ENCODE measurements at regions not wholly inside any gene's neighbourhood (a gene's known extent, or its start where the extent isn't known, plus 50 kb on each side); places are given as distances from the start of the nearest gene placed in this dataset.
"Not testable (repeated sequence)": the region's sequence is repeated elsewhere in the genome, so short reads cannot be mapped to it uniquely, and the experiment has no call there.

GRCh38 chr1:222239130-222239529 is 308.8 kb downstream of the HHIPL2 start:
- DNase-seq (ENCODE audit: low spot score): no peak

GRCh38 chr1:222234351-222234750 is 313.6 kb downstream of the HHIPL2 start:
- no peak for DNase-seq (ENCODE audit: low spot score)

GRCh38 chr1:222233444-222234158 is 314.3 kb downstream of the HHIPL2 start:
- no peak for DNase-seq (ENCODE audit: low spot score)

- DNase-seq (ENCODE audit: low spot score): no peak
Measured at GRCh38 chr1:222232842-222233241, 315.1 kb downstream of the HHIPL2 start.

GRCh38 chr1:222229672-222230312 is 318.1 kb downstream of the HHIPL2 start:
- DNase-seq (ENCODE audit: low spot score): no peak

GRCh38 chr1:222225316-222225691 is 322.6 kb downstream of the HHIPL2 start:
- no peak for DNase-seq (ENCODE audit: low spot score)

GRCh38 chr1:222224636-222225315 is 323.1 kb downstream of the HHIPL2 start:
- no peak for DNase-seq (ENCODE audit: low spot score)

GRCh38 chr1:222224156-222224555 is 323.7 kb downstream of the HHIPL2 start:
- no peak for DNase-seq (ENCODE audit: low spot score)

- no peak for DNase-seq (ENCODE audit: low spot score)
Measured at GRCh38 chr1:222223010-222223409, 324.9 kb downstream of the HHIPL2 start.

- no peak for DNase-seq (ENCODE audit: low spot score)
Measured at GRCh38 chr1:222216255-222216754, 331.6 kb downstream of the HHIPL2 start.

- no peak for DNase-seq (ENCODE audit: low spot score)
Measured at GRCh38 chr1:222210776-222211175, 337.1 kb downstream of the HHIPL2 start.

- no peak for DNase-seq (ENCODE audit: low spot score)
Measured at GRCh38 chr1:222204475-222204874, 343.4 kb downstream of the HHIPL2 start.

GRCh38 chr1:222202831-222203230 is 345.1 kb downstream of the HHIPL2 start:
- no peak for DNase-seq (ENCODE audit: low spot score)

GRCh38 chr1:222196736-222197135 is 351.2 kb downstream of the HHIPL2 start:
- DNase-seq (ENCODE audit: low spot score): no peak

GRCh38 chr1:222196288-222196687 is 351.6 kb downstream of the HHIPL2 start:
- DNase-seq (ENCODE audit: low spot score): no peak

GRCh38 chr1:222195857-222196256 is 352.0 kb downstream of the HHIPL2 start:
- no peak for DNase-seq (ENCODE audit: low spot score)

- no peak for DNase-seq (ENCODE audit: low spot score)
Measured at GRCh38 chr1:222189218-222189617, 358.7 kb downstream of the HHIPL2 start.

GRCh38 chr1:222187566-222188332 is 360.2 kb downstream of the HHIPL2 start:
- DNase-seq (ENCODE audit: low spot score): no peak

GRCh38 chr1:222182641-222183040 is 365.3 kb downstream of the HHIPL2 start:
- no peak for DNase-seq (ENCODE audit: low spot score)

- no peak for DNase-seq (ENCODE audit: low spot score)
Measured at GRCh38 chr1:222181191-222181590, 366.7 kb downstream of the HHIPL2 start.

- not testable (repeated sequence) for DNase-seq (ENCODE audit: low spot score)
Measured at GRCh38 chr1:222177496-222177895, 370.4 kb downstream of the HHIPL2 start.

GRCh38 chr1:222171005-222171404 is 376.9 kb downstream of the HHIPL2 start:
- no peak for DNase-seq (ENCODE audit: low spot score)
